Pons (tissue), 1 donor: ENCODE measurements at regions not wholly inside any gene's neighbourhood (a gene's known extent, or its start where the extent isn't known, plus 50 kb on each side); places are given as distances from the start of the nearest gene placed in this dataset.
A peak's percentile ranks its signal among the peaks of the same experiment; 100 is the strongest.

ENCODE experiments used
- DNase-seq: peaks from one replicate; pipeline ENCODE4 v3.0.0-alpha.2; 2016; ENCODE audit warnings: low spot score

DNA sequence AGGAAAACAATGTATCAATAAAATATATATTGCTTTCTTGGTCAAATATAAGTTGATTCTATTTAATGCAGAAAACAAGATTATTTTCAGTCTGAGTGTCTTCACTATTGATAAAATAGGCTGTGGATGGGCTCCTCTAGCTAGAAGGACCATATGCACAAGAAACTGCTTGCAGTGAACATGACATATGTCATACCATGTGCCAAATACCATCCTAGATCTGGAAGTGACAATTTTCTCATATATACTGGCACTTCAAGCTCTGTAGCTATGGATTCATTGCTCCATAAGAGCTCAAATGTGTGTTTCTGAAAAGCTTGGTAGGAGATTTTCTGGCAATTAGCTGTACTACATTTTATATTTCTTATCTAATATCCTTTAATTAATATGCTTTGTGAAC, 95.6 kb upstream of the CDH6 start:
- no peak for DNase-seq

GRCh38 chr5:31096238-31096865, 97.1 kb upstream of the CDH6 start:
- DNase-seq, result peak; percentile 76

- no peak for DNase-seq
Measured at GRCh38 chr5:31095796-31096195, 97.7 kb upstream of the CDH6 start.

GRCh38 chr5:31091501-31091900, 102.0 kb upstream of the CDH6 start:
- no peak for DNase-seq

- DNase-seq, result no peak
Measured at GRCh38 chr5:31090467-31090866, 103.0 kb upstream of the CDH6 start.

GRCh38 chr5:31086839-31087415, 106.6 kb upstream of the CDH6 start:
- no peak for DNase-seq

GRCh38 chr5:31084871-31085270, 108.6 kb upstream of the CDH6 start:
- DNase-seq, result no peak

- DNase-seq, result no peak
Measured at GRCh38 chr5:31083364-31083763, 110.1 kb upstream of the CDH6 start.

- no peak for DNase-seq
Measured at GRCh38 chr5:31079668-31080067, 113.8 kb upstream of the CDH6 start.

DNA sequence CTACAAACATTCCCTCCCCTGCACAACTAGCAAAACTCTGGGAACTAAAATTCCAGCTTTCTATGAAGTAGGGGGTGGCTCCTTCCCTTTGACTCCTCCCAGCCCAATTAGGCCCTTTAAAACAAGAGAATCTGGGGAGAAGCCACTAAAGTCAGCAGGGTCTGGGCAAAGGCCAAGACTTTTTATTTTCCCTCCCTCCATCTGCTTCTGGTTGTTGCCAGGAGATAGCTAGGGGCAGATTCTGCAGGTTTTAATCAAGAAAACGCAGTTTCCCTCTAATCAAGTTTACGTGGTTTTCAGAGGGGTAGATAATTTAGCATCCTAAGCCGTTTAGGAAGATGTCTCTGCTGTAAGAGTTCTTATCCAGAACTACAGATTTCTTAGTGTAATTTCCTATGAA, 114.5 kb upstream of the CDH6 start:
- DNase-seq, result no peak

- DNase-seq, result no peak
Measured at GRCh38 chr5:31075981-31076380, 117.5 kb upstream of the CDH6 start.

GRCh38 chr5:31068287-31068686, 125.2 kb upstream of the CDH6 start:
- DNase-seq, result no peak

- DNase-seq, result no peak
Measured at GRCh38 chr5:31066655-31067328, 126.7 kb upstream of the CDH6 start.

DNA sequence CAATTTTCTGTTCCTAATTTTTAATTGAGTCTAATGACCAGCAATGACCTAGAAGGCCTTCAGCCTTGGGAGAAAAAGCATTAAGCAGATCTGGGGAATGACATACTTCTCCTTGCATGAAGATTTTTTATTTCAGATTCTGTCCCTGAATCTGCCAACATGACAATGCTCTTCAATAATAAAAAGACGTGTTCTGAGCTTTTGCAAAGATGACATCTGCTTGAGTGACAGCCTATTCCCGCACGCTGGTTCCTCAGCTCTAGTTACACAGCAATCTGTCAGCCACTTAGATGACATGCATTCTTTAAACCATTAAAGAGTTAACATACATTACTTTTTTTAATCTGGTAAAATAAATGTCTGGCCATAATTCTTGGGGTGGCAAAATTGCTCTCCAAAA, 129.3 kb upstream of the CDH6 start:
- no peak for DNase-seq

DNA sequence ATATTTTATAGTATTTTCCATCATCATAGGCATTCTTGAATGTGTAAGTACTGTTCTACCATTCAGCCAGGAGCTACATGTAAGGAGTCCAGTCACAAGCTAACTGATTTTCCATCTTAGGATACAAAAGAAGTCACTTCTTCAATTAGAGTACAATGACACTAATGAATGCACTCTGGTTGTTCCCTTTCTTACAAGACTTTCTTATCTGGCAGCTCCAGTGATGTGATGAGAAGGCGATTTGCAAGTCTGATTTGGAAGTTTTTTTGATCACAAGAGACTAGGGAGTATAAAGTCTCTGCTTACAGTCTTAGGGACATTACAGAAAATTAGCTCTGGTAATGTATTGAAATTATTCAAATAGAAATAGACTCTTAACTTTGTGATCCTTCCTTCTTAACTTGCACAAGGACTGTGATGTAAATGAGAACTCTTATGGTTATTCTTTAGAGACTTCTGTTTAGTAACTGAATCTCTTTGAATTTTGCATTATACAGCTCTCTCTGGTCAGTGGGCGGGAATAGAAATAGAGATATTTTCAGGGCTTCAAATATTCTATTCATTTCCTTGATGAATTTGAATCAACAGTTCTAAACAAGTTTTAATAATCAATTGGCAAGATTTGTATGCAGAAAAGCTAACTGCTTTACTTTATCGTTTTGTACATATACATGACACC, 130.4 kb upstream of the CDH6 start:
- no peak for DNase-seq

DNA sequence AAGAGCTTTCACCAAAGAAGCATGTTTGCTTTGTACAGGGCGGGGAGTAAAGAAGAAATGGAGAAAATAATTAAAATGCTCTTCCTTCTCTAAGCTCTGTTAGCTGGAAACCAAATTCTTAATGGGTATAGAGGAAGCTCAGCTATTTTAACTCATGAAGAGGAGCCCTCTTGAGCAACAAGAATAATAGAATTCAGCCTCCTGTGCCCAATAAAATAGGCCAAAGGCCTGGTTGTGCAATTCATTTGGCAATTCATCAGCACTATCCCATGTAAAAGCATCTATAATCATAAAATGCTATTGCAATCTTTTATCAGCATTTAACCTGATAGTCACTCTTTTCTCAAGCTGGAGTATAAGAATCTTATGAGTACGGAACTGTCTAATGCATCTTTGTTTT, 133.6 kb upstream of the CDH6 start:
- DNase-seq, result no peak

- no peak for DNase-seq
Measured at GRCh38 chr5:31054453-31054852, 139.0 kb upstream of the CDH6 start.

DNA sequence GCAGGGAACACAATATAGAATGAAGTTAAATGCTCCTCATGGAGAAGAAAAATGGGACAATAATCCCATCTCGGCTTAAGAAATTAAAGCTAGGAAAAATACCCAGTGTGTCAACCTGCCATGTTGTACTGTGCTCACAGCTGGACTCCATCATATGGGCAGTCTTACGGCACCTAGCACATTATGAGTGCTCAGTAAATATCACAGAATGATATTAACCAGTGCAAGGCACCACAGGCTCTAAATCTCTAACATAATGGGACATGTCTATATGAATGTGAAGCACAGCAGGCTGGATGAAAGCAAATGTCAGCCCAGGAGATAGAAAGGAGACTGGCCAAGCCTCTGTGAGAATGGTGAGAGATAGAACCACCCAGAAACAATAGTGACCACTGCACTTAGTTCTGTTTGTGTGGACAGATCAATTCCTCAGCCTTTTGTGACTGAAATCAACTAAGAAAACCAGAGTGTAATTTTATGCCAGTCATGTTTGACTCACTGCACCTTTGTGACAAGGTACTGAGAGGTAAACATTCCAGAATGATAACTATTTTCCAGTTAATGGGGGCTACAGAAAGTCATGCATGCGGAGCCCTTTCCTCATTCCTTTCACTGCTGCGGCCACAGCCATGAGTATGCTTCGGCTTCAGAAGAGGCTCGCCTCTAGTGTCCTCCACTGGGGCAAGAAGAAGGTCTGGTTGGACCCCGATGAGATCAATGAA, 140.4 kb upstream of the CDH6 start:
- DNase-seq, result no peak

GRCh38 chr5:31051316-31051715, 142.2 kb upstream of the CDH6 start:
- no peak for DNase-seq

- no peak for DNase-seq
Measured at GRCh38 chr5:31049936-31050704, 143.4 kb upstream of the CDH6 start.

GRCh38 chr5:31049461-31049860, 144.0 kb upstream of the CDH6 start:
- no peak for DNase-seq
